GM10248 (cell line): ENCODE measurements at regions not wholly inside any gene's neighbourhood (a gene's known extent, or its start where the extent isn't known, plus 50 kb on each side); places are given as distances from the start of the nearest gene placed in this dataset.

ENCODE experiments used
- CTCF ChIA-PET: fragments of 300-600 bp; sonication (Branson Sonifier 250); formaldehyde crosslinking; extraction: SDS; loops from one replicate; lab custom pipeline; 2021; ENCODE audit warnings: antibody characterized with exemption; lab: Yijun Ruan, JAX
- POLR2A ChIA-PET: fragments of 350-650 bp; sonication (Branson Sonifier 250); formaldehyde crosslinking; extraction: SDS; loops from one replicate; lab custom pipeline; 2020; ENCODE audit warnings: antibody characterized with exemption; lab: Yijun Ruan, JAX
- DNase-seq: peaks from one replicate; pipeline ENCODE4 v3.0.0; 2012; ENCODE audit errors: extremely low spot score
- CTCF ChIP-seq: IDR thresholded peaks from 2 replicates; pipeline ENCODE4 v1.5.1; 2012; ENCODE audit warnings: mild to moderate bottlenecking, low read depth; ENCODE audit errors: extremely low read depth, missing control alignments, control extremely low read depth

GRCh38 chr10:89829262-89829886, 128.0 kb downstream of the KIF20B start:
- POLR2A ChIA-PET: no interaction called here

GRCh38 chr10:89829887-89830269, 128.5 kb downstream of the KIF20B start:
- no peak for DNase-seq
- no peak for TF ChIP-seq CTCF
- ChIA-PET CTCF (interaction anchor here (1.0 kb wide), 1 partner anchor 12 kb away, joined by 3 read pairs; no protein-coding TSS in a partner anchor), POLR2A (no interaction called here)

More at GRCh38 chr10:89829262-89829886, 128.0 kb downstream of the KIF20B start:
- DNase-seq: no peak
- TF ChIP-seq CTCF: no peak
- CTCF ChIA-PET: interaction anchor here (1.0 kb wide), 1 partner anchor 12 kb away, joined by 3 read pairs; no protein-coding TSS in a partner anchor

GRCh38 chr10:89830624-89831023, 129.2 kb downstream of the KIF20B start:
- ChIA-PET POLR2A (no interaction called here), CTCF (no interaction called here)
- TF ChIP-seq CTCF: no peak
- DNase-seq: no peak

- no peak for TF ChIP-seq CTCF
- DNase-seq: no peak
- CTCF ChIA-PET: no interaction called here
- POLR2A ChIA-PET: no interaction called here
Observed at GRCh38 chr10:89836840-89837164, 135.4 kb downstream of the KIF20B start.

GRCh38 chr10:89837165-89838043, 136.0 kb downstream of the KIF20B start:
- ChIA-PET CTCF (interaction anchor here (0.9 to 1.4 kb wide), 3 partner anchors 11 to 26 kb away, joined by 3 read pairs; no protein-coding TSS in a partner anchor), POLR2A (no interaction called here)
- peak; percentile 37 for TF ChIP-seq CTCF
- DNase-seq: peak; percentile 54

GRCh38 chr10:89838044-89838615, 136.7 kb downstream of the KIF20B start:
- peak; percentile 29 for DNase-seq
- ChIA-PET POLR2A (no interaction called here), CTCF (interaction anchor here (0.9 to 1.4 kb wide), 3 partner anchors 10 to 27 kb away, joined by 3 read pairs; no protein-coding TSS in a partner anchor)
- TF ChIP-seq CTCF: no peak
